Rectal smooth muscle tissue (tissue), 1 donor: ENCODE measurements at regions not wholly inside any gene's neighbourhood (a gene's known extent, or its start where the extent isn't known, plus 50 kb on each side); places are given as distances from the start of the nearest gene placed in this dataset.

ENCODE experiments used
- H3K27ac ChIP-seq: one replicate; pipeline ENCODE4 v1.7.0; 2013; ENCODE audit warnings: low read depth, low read length, inconsistent platforms
- H3K27me3 ChIP-seq: one replicate; pipeline ENCODE4 v1.7.0; 2013; ENCODE audit warnings: low read length; ENCODE audit not compliant: control insufficient read depth, insufficient read depth
- H3K36me3 ChIP-seq: one replicate; pipeline ENCODE4 v1.7.0; 2013; ENCODE audit warnings: low read length; ENCODE audit not compliant: control insufficient read depth, insufficient read depth
- H3K4me1 ChIP-seq: one replicate; pipeline ENCODE4 v1.7.0; 2013; ENCODE audit warnings: low read length; ENCODE audit not compliant: control insufficient read depth, insufficient read depth
- H3K4me3 ChIP-seq: one replicate; pipeline ENCODE4 v1.7.0; 2013; ENCODE audit warnings: low read length
- H3K9ac ChIP-seq: one replicate; pipeline ENCODE4 v1.7.0; 2013; ENCODE audit warnings: low read length

GRCh38 chr10:3995302-3996210 is 210.5 kb upstream of the KLF6 start:
- no peaks in the 10 kb centered on the region for H3K27me3 ChIP-seq
- no peaks in the 10 kb centered on the region for H3K4me1 ChIP-seq
- H3K9ac ChIP-seq = no peak overlapping the region
- H3K4me3 ChIP-seq = no peak overlapping the region
- H3K27ac ChIP-seq = no peak overlapping the region
- H3K36me3 ChIP-seq = no peaks in the 10 kb centered on the region

- no peaks in the 10 kb centered on the region for H3K4me1 ChIP-seq
- H3K36me3 ChIP-seq = no peaks in the 10 kb centered on the region
- no peaks in the 10 kb centered on the region for H3K27me3 ChIP-seq
- H3K4me3 ChIP-seq = no peak overlapping the region
- H3K9ac ChIP-seq = no peak overlapping the region
- H3K27ac ChIP-seq = no peak overlapping the region
These were observed 207.6 kb upstream of the KLF6 start for GRCh38 chr10:3992382-3993178.

- no peaks in the 10 kb centered on the region for H3K36me3 ChIP-seq
- H3K27me3 ChIP-seq = no peaks in the 10 kb centered on the region
- no peak overlapping the region for H3K9ac ChIP-seq
- no peak overlapping the region for H3K27ac ChIP-seq
- H3K4me3 ChIP-seq = no peak overlapping the region
- no peaks in the 10 kb centered on the region for H3K4me1 ChIP-seq
These were observed 205.3 kb upstream of the KLF6 start for GRCh38 chr10:3990307-3990706.

DNA sequence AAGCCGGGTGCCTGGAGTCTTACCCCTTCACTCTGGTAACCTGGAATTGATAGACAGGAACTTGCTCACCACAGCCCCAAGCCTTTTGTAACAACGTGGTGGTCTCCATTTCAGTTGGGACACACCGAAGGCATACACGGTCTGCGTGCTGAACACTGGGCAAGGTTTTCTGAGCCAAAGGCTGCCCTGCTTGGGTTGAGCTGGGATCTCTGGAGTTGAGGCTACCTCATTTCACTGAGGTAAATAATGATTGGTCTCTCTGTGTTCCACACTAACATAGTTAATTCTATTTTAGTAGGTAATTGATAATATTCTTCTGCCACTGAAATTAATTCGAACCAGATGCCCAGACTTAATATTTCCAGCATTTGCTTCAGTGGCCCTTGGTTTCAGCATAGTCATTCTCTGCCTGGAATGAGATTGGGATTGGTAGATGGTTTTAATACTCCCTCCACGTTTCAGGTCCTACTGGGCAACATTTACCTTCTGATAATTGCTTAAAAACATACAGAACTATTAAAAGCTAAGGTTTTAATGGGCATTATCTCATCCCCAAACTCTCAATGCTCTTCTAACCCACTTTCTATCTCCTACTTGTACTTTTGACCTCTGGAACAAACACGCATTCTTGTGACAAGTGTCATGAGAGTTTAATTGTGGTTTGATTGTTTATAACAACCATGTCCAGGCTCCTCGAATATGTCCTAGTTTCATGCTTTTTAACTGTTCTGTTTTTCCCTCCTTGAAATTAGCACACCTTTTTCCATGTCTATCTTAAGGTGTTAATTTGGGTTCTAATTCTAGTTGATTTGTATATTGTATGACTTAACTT is 202.3 kb upstream of the KLF6 start:
- Histone ChIP-seq H3K27ac (no peak overlapping the region), H3K27me3 (no peaks in the 10 kb centered on the region), H3K36me3 (no peaks in the 10 kb centered on the region), H3K9ac (no peak overlapping the region), H3K4me1 (no peaks in the 10 kb centered on the region), H3K4me3 (no peak overlapping the region)

DNA sequence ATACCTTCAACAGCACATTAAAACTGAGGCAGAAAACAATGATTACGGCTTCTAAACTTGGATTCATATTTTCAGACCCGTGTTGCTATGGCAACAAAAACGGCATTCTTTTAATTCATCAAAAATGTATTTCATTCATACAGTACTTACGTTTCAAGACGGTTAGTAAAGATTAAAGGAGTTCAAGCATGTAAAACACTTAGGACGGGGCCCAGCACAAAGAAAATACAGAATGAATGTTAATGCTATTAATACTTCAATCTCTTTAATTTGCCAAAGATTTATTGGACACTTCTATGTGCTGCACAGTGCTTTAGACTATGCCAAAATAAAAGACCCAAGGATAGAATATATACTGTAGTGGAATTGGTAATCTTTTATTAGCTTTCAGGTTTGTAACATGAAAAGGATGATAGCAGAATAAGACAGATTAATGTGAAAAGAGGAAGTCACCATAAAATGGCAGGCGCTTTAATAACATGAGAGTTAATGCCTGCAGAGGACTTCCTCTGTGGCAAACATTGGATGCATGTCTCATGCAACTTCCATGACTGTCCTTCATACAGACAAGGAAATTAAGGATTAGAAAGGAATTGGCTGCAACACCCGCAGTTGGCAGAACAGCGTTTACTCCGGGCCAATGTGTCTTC is 201.6 kb upstream of the KLF6 start:
- Histone ChIP-seq H3K36me3 (no peaks in the 10 kb centered on the region), H3K27me3 (no peaks in the 10 kb centered on the region), H3K27ac (no peak overlapping the region), H3K4me3 (no peak overlapping the region), H3K9ac (no peak overlapping the region), H3K4me1 (no peaks in the 10 kb centered on the region)

GRCh38 chr10:3982746-3983442 is 197.9 kb upstream of the KLF6 start:
- H3K27ac ChIP-seq = no peak overlapping the region
- H3K4me1 ChIP-seq = no peaks in the 10 kb centered on the region

GRCh38 chr10:3981300-3981699 is 196.3 kb upstream of the KLF6 start:
- no peak overlapping the region for H3K9ac ChIP-seq
- no peak overlapping the region for H3K4me3 ChIP-seq
- no peak overlapping the region for H3K27ac ChIP-seq
- H3K36me3 ChIP-seq = no peaks in the 10 kb centered on the region
- H3K27me3 ChIP-seq = no peaks in the 10 kb centered on the region
- no peaks in the 10 kb centered on the region for H3K4me1 ChIP-seq

More at GRCh38 chr10:3982746-3983442, 197.9 kb upstream of the KLF6 start:
- Histone ChIP-seq H3K4me3 (no peak overlapping the region), H3K27me3 (no peaks in the 10 kb centered on the region), H3K36me3 (no peaks in the 10 kb centered on the region), H3K9ac (no peak overlapping the region)

DNA sequence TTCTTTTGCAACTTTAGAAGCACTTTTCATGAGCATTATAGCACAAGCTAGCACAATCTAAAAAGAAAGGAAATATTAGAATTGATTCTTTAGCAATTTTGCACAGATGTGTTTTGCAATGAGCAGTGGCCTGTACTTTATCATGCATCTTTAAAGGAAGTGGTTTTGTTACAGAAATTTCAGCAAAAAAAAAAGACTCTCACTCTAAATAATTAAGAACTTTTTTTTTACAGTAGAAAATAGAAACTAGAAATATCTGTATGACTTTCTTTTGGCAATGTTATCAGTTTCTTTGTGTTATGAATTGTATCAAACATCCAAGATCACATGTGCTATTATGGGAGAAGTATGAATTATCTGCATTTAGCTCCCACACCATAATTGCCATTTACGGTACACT is 195.7 kb upstream of the KLF6 start:
- no peaks in the 10 kb centered on the region for H3K27me3 ChIP-seq
- H3K27ac ChIP-seq = no peak overlapping the region
- H3K4me3 ChIP-seq = no peak overlapping the region

DNA sequence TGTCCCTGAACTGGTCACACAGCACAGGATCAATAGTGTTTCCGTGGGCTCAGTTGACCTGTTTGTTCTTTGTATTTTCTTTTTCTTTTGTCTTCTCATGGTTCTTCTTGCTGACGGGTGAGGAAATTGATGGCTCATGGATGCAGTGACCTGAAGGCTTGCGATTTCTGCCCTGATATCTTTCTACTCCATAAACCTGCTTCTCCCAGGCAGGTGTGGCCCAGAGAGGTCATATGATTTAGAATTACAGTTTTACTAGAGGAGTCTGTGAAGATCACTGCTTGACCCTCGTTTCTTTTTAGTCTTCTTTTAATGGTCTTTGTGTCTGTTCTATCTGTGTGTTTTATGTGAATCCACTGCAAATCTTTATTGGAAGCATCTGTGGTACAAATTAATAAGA is 195.1 kb upstream of the KLF6 start:
- Histone ChIP-seq H3K27ac (no peak overlapping the region), H3K27me3 (no peaks in the 10 kb centered on the region), H3K9ac (no peak overlapping the region), H3K4me3 (no peak overlapping the region), H3K4me1 (no peaks in the 10 kb centered on the region), H3K36me3 (no peaks in the 10 kb centered on the region)

More for the DNA sequence above, 195.7 kb upstream of the KLF6 start:
- no peak overlapping the region for H3K9ac ChIP-seq
- H3K4me1 ChIP-seq = no peaks in the 10 kb centered on the region
- no peaks in the 10 kb centered on the region for H3K36me3 ChIP-seq

- Histone ChIP-seq H3K27me3 (no peaks in the 10 kb centered on the region), H3K9ac (no peak overlapping the region), H3K4me3 (no peak overlapping the region), H3K27ac (no peak overlapping the region), H3K36me3 (no peaks in the 10 kb centered on the region), H3K4me1 (no peaks in the 10 kb centered on the region)
These were observed 193.8 kb upstream of the KLF6 start for GRCh38 chr10:3978761-3979160.

DNA sequence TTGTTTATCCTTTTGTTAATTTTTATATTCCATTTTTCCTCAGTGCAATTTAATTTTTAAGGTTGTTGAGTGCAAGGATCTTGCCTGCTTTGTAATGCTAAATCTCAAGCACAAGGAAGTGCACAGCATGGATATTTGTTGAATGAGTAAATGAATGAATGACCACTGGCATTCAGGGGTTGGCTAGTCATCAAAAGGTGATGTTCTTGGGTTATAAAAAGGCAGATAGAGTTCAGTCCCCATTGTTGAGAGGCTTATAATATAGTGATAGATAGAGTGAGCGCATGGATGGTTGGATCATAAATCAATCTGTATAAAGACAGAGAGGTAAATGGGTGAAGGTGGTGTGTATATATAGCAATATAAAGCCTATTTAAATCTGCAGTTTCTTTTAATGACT is 193.2 kb upstream of the KLF6 start:
- Histone ChIP-seq H3K27me3 (no peaks in the 10 kb centered on the region), H3K36me3 (no peaks in the 10 kb centered on the region), H3K4me1 (no peaks in the 10 kb centered on the region), H3K4me3 (no peak overlapping the region), H3K9ac (no peak overlapping the region), H3K27ac (no peak overlapping the region)
